ENCODE measurements at regions not wholly inside any gene's neighbourhood (a gene's known extent, or its start where the extent isn't known, plus 50 kb on each side); places are given as distances from the start of the nearest gene placed in this dataset.

- peak; percentile 18 for DNase-seq (ENCODE audit: low spot score)
These were observed 53.9 kb upstream of the FRMD4B start for GRCh38 chr3:69439643-69440270.

DNA sequence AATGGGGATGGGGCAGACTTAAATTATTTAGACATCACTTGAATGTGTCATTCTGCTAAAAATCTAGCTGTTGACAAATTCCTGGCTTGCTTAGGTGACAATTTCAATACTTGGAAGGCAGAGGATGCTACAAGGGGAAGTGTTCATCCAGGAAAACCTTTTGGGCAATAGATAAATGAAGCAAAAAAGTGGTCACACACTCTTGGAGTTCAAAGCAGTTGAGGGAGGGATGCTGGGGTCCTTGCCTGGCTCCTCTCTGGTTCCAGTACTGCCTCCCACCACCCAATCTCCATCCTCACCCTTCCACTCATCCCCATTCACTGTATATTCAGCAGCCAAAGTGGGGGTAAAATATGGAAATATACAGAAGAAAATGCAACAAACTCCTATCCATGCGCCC is 52.6 kb upstream of the FRMD4B start:
- DNase-seq (ENCODE audit: low spot score), result no peak

GRCh38 chr3:69435274-69436265 is 49.7 kb upstream of the FRMD4B start:
- no peak for DNase-seq (ENCODE audit: low spot score)
